ENCODE measurements at regions not wholly inside any gene's neighbourhood (a gene's known extent, or its start where the extent isn't known, plus 50 kb on each side); places are given as distances from the start of the nearest gene placed in this dataset.

GRCh38 chr15:31842532-31843195 is 187.7 kb upstream of the CHRNA7 start:
- no peak overlapping the region for H3K27ac ChIP-seq
- DNase-seq (ENCODE audit: low read depth, low spot score) = no peak

- no peak overlapping the region for H3K27ac ChIP-seq
- DNase-seq (ENCODE audit: low read depth, low spot score) = no peak
These were observed 186.8 kb upstream of the CHRNA7 start for GRCh38 chr15:31843426-31844055.

GRCh38 chr15:31845791-31846190 is 184.5 kb upstream of the CHRNA7 start:
- no peak for DNase-seq (ENCODE audit: low read depth, low spot score)
- H3K27ac ChIP-seq = no peak overlapping the region

GRCh38 chr15:31847961-31848360 is 182.4 kb upstream of the CHRNA7 start:
- no peak overlapping the region for H3K27ac ChIP-seq
- no peak for DNase-seq (ENCODE audit: low read depth, low spot score)

GRCh38 chr15:31848621-31849020 is 181.7 kb upstream of the CHRNA7 start:
- no peak overlapping the region for H3K27ac ChIP-seq
- no peak for DNase-seq (ENCODE audit: low read depth, low spot score)

GRCh38 chr15:31852933-31853799 is 177.1 kb upstream of the CHRNA7 start:
- DNase-seq (ENCODE audit: low read depth, low spot score) = no peak
- H3K27ac ChIP-seq = no peak overlapping the region

GRCh38 chr15:31856581-31856980 is 173.7 kb upstream of the CHRNA7 start:
- no peak for DNase-seq (ENCODE audit: low read depth, low spot score)
- no peak overlapping the region for H3K27ac ChIP-seq

- H3K27ac ChIP-seq = no peak overlapping the region
- DNase-seq (ENCODE audit: low read depth, low spot score) = no peak
These were observed 173.1 kb upstream of the CHRNA7 start for GRCh38 chr15:31857194-31857593.

- no peak for DNase-seq (ENCODE audit: low read depth, low spot score)
- H3K27ac ChIP-seq = no peak overlapping the region
These were observed 172.3 kb upstream of the CHRNA7 start for GRCh38 chr15:31858026-31858425.

GRCh38 chr15:31866248-31866647 is 164.1 kb upstream of the CHRNA7 start:
- H3K27ac ChIP-seq = no peak overlapping the region
- DNase-seq (ENCODE audit: low read depth, low spot score) = no peak

- DNase-seq (ENCODE audit: low read depth, low spot score) = no peak
- H3K27ac ChIP-seq = no peak overlapping the region
These were observed 162.5 kb upstream of the CHRNA7 start for GRCh38 chr15:31867536-31868442.

GRCh38 chr15:31869686-31870307 is 160.5 kb upstream of the CHRNA7 start:
- no peak for DNase-seq (ENCODE audit: low read depth, low spot score)
- no peak overlapping the region for H3K27ac ChIP-seq

GRCh38 chr15:31870328-31871165 is 159.8 kb upstream of the CHRNA7 start, which contains the start of gene OTUD7A:
TSS of gene OTUD7A (minus strand) at chr15:31870673.
- no peak within 1 kb of the TSS for H3K27ac ChIP-seq
- no peak for DNase-seq (ENCODE audit: low read depth, low spot score)

GRCh38 chr15:31871166-31871886 is 159.0 kb upstream of the CHRNA7 start:
- no peak overlapping the region for H3K27ac ChIP-seq
- no peak for DNase-seq (ENCODE audit: low read depth, low spot score)

GRCh38 chr15:31871887-31872281 is 158.4 kb upstream of the CHRNA7 start:
- no peak for DNase-seq (ENCODE audit: low read depth, low spot score)
- no peak overlapping the region for H3K27ac ChIP-seq

- DNase-seq (ENCODE audit: low read depth, low spot score) = no peak
- no peak overlapping the region for H3K27ac ChIP-seq
These were observed 143.1 kb upstream of the CHRNA7 start for GRCh38 chr15:31887246-31887645.

GRCh38 chr15:31892513-31892912 is 137.8 kb upstream of the CHRNA7 start:
- no peak for DNase-seq (ENCODE audit: low read depth, low spot score)
- H3K27ac ChIP-seq = no peak overlapping the region

- H3K27ac ChIP-seq = no peak overlapping the region
- DNase-seq (ENCODE audit: low read depth, low spot score) = no peak
These were observed 136.5 kb upstream of the CHRNA7 start for GRCh38 chr15:31893780-31894179.
